ENCODE measurements at regions not wholly inside any gene's neighbourhood (a gene's known extent, or its start where the extent isn't known, plus 50 kb on each side); places are given as distances from the start of the nearest gene placed in this dataset.
A peak's percentile ranks its signal among the peaks of the same experiment; 100 is the strongest.

DNA sequence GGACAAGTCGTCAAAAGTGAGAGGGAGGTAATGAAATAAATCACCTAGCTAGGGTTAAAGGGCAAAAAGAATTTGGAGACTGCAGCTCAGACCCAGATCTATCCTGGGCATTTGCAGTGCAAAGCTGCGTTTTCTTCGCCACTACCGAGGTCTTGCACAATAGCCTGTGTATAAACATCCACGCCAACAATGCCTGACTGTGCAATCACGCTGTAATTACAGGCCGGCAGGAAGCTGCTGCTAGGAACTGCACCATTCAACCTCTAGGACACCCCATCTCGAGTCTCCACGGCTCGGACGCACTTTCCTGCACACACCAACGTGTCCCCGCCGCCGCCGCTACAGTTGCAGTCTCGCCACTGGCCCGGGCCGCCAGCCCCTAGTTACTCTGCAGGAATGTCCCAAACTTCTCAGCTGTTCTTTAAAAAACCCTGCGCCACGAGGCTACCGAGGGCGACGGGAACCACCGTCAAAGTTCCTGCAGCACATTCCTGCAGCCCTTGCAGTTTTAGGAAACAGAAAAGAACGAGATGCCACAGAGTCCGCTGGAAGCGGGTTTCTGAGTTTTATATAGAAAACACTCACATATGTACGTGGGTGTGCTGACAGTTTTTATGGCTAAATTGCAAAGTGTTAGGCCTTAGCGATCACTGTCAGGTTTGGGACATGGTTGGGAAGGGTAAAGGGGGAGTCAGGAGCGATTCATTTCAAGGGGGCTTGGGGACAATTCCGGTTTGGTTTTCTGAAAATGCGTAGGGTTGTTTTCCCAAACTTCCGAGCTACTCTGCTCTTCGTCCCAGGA is 65.6 kb upstream of the PTGR2 start (continued):
- TF ChIP-seq ZNF704 (tag by site-specific recombination; IDR thresholded peaks at IDR 0.05) = no peak
- TF ChIP-seq ZNF175 (tag by site-specific recombination; IDR thresholded peaks at IDR 0.05) = no peak
- no peak for TF ChIP-seq MYNN (tag by site-specific recombination; IDR thresholded peaks at IDR 0.05; ENCODE audit: borderline replicate concordance)
- TF ChIP-seq ZNF561 (tag by site-specific recombination; IDR thresholded peaks at IDR 0.05; ENCODE audit: borderline replicate concordance) = no peak
- TF ChIP-seq ZNF670 (tag by site-specific recombination; IDR thresholded peaks at IDR 0.05; ENCODE audit: low read depth) = no peak
- TF ChIP-seq, protein P1, sequence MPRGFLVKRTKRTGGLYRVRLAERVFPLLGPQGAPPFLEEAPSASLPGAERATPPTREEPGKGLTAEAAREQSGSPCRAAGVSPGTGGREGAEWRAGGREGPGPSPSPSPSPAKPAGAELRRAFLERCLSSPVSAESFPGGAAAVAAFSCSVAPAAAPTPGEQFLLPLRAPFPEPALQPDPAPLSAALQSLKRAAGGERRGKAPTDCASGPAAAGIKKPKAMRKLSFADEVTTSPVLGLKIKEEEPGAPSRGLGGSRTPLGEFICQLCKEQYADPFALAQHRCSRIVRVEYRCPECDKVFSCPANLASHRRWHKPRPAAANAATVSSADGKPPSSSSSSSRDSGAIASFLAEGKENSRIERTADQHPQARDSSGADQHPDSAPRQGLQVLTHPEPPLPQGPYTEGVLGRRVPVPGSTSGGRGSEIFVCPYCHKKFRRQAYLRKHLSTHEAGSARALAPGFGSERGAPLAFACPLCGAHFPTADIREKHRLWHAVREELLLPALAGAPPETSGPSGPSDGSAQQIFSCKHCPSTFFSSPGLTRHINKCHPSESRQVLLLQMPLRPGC (tag by site-specific recombination; IDR thresholded peaks at IDR 0.05) = peak; percentile 78; the same call in 1 of the 2 replicates
- TF ChIP-seq ZNF558 (tag by site-specific recombination; IDR thresholded peaks at IDR 0.05) = no peak; the same call in 1 of the 2 replicates
- 0 out of 2 replicates have a peak, but pooled peaks have one; percentile 50 for TF ChIP-seq ZNF692 (tag by site-specific recombination; IDR thresholded peaks at IDR 0.05)
- peak; percentile 47 for TF ChIP-seq ZFP69B (tag by site-specific recombination; IDR thresholded peaks at IDR 0.05)
- TF ChIP-seq, protein P2, sequence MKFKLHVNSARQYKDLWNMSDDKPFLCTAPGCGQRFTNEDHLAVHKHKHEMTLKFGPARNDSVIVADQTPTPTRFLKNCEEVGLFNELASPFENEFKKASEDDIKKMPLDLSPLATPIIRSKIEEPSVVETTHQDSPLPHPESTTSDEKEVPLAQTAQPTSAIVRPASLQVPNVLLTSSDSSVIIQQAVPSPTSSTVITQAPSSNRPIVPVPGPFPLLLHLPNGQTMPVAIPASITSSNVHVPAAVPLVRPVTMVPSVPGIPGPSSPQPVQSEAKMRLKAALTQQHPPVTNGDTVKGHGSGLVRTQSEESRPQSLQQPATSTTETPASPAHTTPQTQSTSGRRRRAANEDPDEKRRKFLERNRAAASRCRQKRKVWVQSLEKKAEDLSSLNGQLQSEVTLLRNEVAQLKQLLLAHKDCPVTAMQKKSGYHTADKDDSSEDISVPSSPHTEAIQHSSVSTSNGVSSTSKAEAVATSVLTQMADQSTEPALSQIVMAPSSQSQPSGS (tag by site-specific recombination; IDR thresholded peaks at IDR 0.05; ENCODE audit: low read depth) = no peak
- peak; percentile 5; the same call in 1 of the 2 replicates for TF ChIP-seq TRIM28 (IDR thresholded peaks at IDR 0.05; ENCODE audit: borderline replicate concordance, low read length)
- no peak for TF ChIP-seq BCL11A (tag by site-specific recombination; IDR thresholded peaks at IDR 0.05; ENCODE audit: low read depth)
- TF ChIP-seq KLF10 (tag by site-specific recombination; IDR thresholded peaks at IDR 0.05) = 0 out of 2 replicates have a peak, but pooled peaks have one; percentile 26
- TF ChIP-seq, protein P3, sequence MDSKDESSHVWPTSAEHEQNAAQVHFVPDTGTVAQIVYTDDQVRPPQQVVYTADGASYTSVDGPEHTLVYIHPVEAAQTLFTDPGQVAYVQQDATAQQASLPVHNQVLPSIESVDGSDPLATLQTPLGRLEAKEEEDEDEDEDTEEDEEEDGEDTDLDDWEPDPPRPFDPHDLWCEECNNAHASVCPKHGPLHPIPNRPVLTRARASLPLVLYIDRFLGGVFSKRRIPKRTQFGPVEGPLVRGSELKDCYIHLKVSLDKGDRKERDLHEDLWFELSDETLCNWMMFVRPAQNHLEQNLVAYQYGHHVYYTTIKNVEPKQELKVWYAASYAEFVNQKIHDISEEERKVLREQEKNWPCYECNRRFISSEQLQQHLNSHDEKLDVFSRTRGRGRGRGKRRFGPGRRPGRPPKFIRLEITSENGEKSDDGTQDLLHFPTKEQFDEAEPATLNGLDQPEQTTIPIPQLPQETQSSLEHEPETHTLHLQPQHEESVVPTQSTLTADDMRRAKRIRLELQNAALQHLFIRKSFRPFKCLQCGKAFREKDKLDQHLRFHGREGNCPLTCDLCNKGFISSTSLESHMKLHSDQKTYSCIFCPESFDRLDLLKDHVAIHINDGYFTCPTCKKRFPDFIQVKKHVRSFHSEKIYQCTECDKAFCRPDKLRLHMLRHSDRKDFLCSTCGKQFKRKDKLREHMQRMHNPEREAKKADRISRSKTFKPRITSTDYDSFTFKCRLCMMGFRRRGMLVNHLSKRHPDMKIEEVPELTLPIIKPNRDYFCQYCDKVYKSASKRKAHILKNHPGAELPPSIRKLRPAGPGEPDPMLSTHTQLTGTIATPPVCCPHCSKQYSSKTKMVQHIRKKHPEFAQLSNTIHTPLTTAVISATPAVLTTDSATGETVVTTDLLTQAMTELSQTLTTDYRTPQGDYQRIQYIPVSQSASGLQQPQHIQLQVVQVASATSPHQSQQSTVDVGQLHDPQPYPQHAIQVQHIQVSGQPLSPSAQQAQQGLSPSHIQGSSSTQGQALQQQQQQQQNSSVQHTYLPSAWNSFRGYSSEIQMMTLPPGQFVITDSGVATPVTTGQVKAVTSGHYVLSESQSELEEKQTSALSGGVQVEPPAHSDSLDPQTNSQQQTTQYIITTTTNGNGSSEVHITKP (tag by site-specific recombination; IDR thresholded peaks at IDR 0.05) = no peak
- TF ChIP-seq FEZF1 (tag by site-specific recombination; IDR thresholded peaks at IDR 0.05) = no peak
- no peak for TF ChIP-seq SETDB1 (IDR thresholded peaks at IDR 0.05; ENCODE audit: insufficient read length, low read length)
- TF ChIP-seq ZBTB44 (tag by site-specific recombination; IDR thresholded peaks at IDR 0.05) = peak; percentile 31
- TF ChIP-seq ZNF169 (tag by site-specific recombination; IDR thresholded peaks at IDR 0.05) = no peak
- TF ChIP-seq ZNF302 (tag by site-specific recombination; IDR thresholded peaks at IDR 0.05; ENCODE audit: low read depth) = no peak
- no peak for TF ChIP-seq HIC1 (tag by site-specific recombination; IDR thresholded peaks at IDR 0.05)
- TF ChIP-seq ZNF580 (tag by site-specific recombination; IDR thresholded peaks at IDR 0.05) = no peak
- no peak for TF ChIP-seq ZNF664 (tag by site-specific recombination; IDR thresholded peaks at IDR 0.05)
- TF ChIP-seq, protein P4, sequence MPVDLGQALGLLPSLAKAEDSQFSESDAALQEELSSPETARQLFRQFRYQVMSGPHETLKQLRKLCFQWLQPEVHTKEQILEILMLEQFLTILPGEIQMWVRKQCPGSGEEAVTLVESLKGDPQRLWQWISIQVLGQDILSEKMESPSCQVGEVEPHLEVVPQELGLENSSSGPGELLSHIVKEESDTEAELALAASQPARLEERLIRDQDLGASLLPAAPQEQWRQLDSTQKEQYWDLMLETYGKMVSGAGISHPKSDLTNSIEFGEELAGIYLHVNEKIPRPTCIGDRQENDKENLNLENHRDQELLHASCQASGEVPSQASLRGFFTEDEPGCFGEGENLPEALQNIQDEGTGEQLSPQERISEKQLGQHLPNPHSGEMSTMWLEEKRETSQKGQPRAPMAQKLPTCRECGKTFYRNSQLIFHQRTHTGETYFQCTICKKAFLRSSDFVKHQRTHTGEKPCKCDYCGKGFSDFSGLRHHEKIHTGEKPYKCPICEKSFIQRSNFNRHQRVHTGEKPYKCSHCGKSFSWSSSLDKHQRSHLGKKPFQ (tag by site-specific recombination; IDR thresholded peaks at IDR 0.05) = no peak
